ENCODE measurements at regions not wholly inside any gene's neighbourhood (a gene's known extent, or its start where the extent isn't known, plus 50 kb on each side); places are given as distances from the start of the nearest gene placed in this dataset.

- TF ChIP-seq POLR2AphosphoS5 (IDR thresholded peaks at IDR 0.05; ENCODE audit: low read depth, low read length): no peak
- TF ChIP-seq TAF1 (IDR thresholded peaks at IDR 0.05; ENCODE audit: low read depth, low read length): no peak
- TF ChIP-seq POLR2A (IDR thresholded peaks at IDR 0.05; ENCODE audit: low read depth, low read length): no peak
Measured at GRCh38 chr14:97388408-97388807, 591.2 kb downstream of the VRK1 start.

All from GM12891 (cell line).